Thyroid gland (tissue), 4 donors: ENCODE measurements at regions not wholly inside any gene's neighbourhood (a gene's known extent, or its start where the extent isn't known, plus 50 kb on each side); places are given as distances from the start of the nearest gene placed in this dataset.

ENCODE experiments used
- DNase-seq, 2 donors: peaks; one replicate each; pipeline ENCODE4 v3.0.0-alpha.2; 2019
- H3K27ac ChIP-seq, 3 donors: fragments of 200-600 bp; sonication (generic); 1 replicate in 2 of 3; 2 replicates in 1 of 3; pipeline ENCODE4 v1.5.1; 2016 to 2019; ENCODE audit warnings: mild to moderate bottlenecking in 1 of 3, moderate library complexity in 1 of 3
- H3K27me3 ChIP-seq: fragments of 200-600 bp; sonication (generic); one replicate; pipeline ENCODE4 v1.5.1; 2019
- H3K36me3 ChIP-seq, 2 donors: fragments of 200-600 bp; sonication (generic); one replicate each; pipeline ENCODE4 v1.5.1; 2016 to 2019
- H3K4me1 ChIP-seq, 2 donors: fragments of 200-600 bp; sonication (generic); one replicate each; pipeline ENCODE4 v1.5.1; 2017 to 2019
- H3K4me3 ChIP-seq, 3 donors: fragments of 200-600 bp; sonication (generic); replicated peaks in 1 of 3; 1 replicate in 2 of 3; 2 replicates in 1 of 3; pipeline ENCODE4 v1.5.1; 2016; ENCODE audit warnings: mild to moderate bottlenecking in 1 of 3
- H3K9me3 ChIP-seq: fragments of 200-600 bp; sonication (generic); one replicate; pipeline ENCODE4 v1.5.1; 2017
- POLR2A ChIP-seq, 2 donors: fragments of 450-650 bp; IDR thresholded peaks; one replicate each; pipeline ENCODE4 v1.6.1; 2017; ENCODE audit warnings: antibody characterized with exemption in 2 of 2, mild to moderate bottlenecking in 2 of 2, moderate library complexity in 1 of 2
- WGBS, 2 donors: methylation state at CpG; one replicate each; pipeline ENCODE4 v1.1.5; 2017; 5-methylcytosine and 5-hydroxymethylcytosine counted together
- intact Hi-C: fragments of 100-400 bp; cut with DNase I; formaldehyde crosslinking; loops from one replicate; pipeline ENCODE4 v1.15.1; 2023
- TF ChIP-seq, protein P1 (sequence below), 6 experiments: fragments of 200-600 bp in 3 of 6; fragments of 450-650 bp in 3 of 6; sonication (generic) in 3 of 6; IDR thresholded peaks; one replicate each; pipeline ENCODE4 v1.5.1; 2016 to 2019; ENCODE audit warnings: antibody characterized with exemption in 6 of 6, mild to moderate bottlenecking in 2 of 6, inconsistent platforms in 1 of 6, moderate library complexity in 1 of 6

DNA sequence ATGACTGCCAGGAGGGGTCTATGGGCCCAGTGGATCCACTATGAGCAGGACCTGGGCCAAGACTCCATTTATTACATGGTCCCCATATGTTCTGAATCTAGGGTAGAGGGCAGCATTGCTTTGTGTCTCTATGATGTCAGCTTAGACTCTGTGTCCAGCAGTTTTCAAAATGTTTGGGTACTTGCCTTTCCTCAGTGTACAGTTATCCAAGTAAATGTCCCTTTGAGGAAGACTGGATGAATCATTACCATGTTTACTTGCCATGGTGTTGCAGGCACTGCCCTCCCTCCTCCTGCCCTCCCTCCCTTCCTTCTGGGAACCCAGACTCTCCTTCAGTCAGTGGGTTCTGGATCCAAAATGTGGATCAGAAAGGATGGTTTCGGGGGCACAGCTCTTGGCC, 108.6 kb downstream of the NRN1 start:
- H3K4me3 ChIP-seq = no peak overlapping the region
- no peaks in the 10 kb centered on the region for H3K4me1 ChIP-seq
- H3K27me3 ChIP-seq = no peaks in the 10 kb centered on the region
- H3K36me3 ChIP-seq = no peaks in the 10 kb centered on the region
- TF ChIP-seq, protein P1, sequence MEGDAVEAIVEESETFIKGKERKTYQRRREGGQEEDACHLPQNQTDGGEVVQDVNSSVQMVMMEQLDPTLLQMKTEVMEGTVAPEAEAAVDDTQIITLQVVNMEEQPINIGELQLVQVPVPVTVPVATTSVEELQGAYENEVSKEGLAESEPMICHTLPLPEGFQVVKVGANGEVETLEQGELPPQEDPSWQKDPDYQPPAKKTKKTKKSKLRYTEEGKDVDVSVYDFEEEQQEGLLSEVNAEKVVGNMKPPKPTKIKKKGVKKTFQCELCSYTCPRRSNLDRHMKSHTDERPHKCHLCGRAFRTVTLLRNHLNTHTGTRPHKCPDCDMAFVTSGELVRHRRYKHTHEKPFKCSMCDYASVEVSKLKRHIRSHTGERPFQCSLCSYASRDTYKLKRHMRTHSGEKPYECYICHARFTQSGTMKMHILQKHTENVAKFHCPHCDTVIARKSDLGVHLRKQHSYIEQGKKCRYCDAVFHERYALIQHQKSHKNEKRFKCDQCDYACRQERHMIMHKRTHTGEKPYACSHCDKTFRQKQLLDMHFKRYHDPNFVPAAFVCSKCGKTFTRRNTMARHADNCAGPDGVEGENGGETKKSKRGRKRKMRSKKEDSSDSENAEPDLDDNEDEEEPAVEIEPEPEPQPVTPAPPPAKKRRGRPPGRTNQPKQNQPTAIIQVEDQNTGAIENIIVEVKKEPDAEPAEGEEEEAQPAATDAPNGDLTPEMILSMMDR (IDR thresholded peaks at IDR 0.05) = no peak
- TF ChIP-seq POLR2A (IDR thresholded peaks at IDR 0.05) = no peak
- H3K27ac ChIP-seq = no peak overlapping the region
- intact Hi-C loops = no loop called here
- H3K9me3 ChIP-seq = no peaks in the 10 kb centered on the region
- WGBS, 2 donors = 95 to 100% methylated on average over 1 of the region's 1 CpG
- DNase-seq = no peak

DNA sequence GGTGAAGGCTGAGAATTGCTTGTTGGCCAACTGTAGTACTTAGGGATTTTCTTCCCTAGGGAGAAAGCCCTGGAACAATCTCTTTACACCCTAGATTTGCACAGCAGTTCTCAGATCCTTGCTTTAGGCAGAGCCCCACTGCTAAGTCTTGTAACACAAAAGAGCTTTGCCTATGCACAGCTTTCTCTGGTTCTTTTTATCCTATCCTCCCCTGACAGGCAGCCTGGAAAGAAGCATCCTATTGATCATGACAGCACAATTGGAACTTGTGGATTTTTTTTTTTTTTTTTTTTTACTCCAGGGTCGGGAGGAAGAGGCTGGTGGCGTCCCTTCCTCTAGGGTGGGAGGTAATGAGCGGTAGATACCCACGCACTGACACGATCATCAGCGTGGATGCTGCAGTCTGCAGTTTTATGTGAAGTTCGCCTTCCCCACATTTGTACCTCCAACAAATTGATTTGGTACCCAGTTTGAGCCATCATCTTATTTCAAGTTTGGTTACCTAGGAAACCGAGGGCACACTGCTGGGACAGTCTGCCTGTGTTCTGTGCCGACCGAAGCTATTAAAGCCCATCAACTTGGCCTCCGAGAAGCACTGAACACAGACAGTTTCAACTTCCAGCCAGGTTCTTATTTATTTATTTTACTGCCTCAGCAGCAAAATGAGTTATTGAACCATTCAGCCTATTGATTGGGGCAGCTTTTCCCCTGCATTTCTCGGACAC, 110.1 kb downstream of the NRN1 start:
- intact Hi-C loops = no loop called here
- Histone ChIP-seq H3K4me1 (no peaks in the 10 kb centered on the region), H3K36me3 (no peaks in the 10 kb centered on the region), H3K4me3 (no peak overlapping the region), H3K9me3 (no peaks in the 10 kb centered on the region), H3K27ac (no peak overlapping the region), H3K27me3 (no peaks in the 10 kb centered on the region)
- TF ChIP-seq, protein P1 (IDR thresholded peaks at IDR 0.05) = no peak
- TF ChIP-seq POLR2A (IDR thresholded peaks at IDR 0.05) = no peak
- DNase-seq = no peak
- 92 to 93% methylated on average over 12 of the region's 12 CpGs for WGBS, 2 donors

DNA sequence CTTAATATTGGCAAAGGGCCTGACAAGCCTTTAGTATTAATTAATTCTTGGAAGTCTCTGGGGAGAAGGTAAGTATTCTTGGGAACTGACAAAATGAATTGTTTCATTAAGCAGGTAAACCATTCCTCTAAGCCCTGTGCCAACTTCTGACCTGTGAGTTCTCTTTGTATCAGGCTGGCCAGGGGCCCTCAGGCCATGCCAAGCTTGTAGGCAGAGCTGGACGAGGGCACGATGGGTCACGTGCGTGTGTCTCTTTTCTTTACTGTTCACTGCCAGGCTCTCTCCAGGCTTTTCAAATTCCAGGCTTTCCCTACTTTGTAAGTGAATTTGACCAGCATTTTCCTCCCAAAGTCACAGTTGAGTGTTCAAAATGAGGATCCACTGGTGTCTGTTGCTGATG, 112.4 kb downstream of the NRN1 start:
- WGBS, 2 donors = 84 to 86% methylated on average over 4 of the region's 4 CpGs
- no peaks in the 10 kb centered on the region for H3K27me3 ChIP-seq
- TF ChIP-seq, protein P1 (IDR thresholded peaks at IDR 0.05) = no peak
- no peak for TF ChIP-seq POLR2A (IDR thresholded peaks at IDR 0.05)
- H3K9me3 ChIP-seq = no peaks in the 10 kb centered on the region
- no peaks in the 10 kb centered on the region for H3K36me3 ChIP-seq
- no peaks in the 10 kb centered on the region for H3K4me1 ChIP-seq
- H3K4me3 ChIP-seq = no peak overlapping the region
- no peak overlapping the region for H3K27ac ChIP-seq
- DNase-seq = no peak
- intact Hi-C loops = no loop called here

DNA sequence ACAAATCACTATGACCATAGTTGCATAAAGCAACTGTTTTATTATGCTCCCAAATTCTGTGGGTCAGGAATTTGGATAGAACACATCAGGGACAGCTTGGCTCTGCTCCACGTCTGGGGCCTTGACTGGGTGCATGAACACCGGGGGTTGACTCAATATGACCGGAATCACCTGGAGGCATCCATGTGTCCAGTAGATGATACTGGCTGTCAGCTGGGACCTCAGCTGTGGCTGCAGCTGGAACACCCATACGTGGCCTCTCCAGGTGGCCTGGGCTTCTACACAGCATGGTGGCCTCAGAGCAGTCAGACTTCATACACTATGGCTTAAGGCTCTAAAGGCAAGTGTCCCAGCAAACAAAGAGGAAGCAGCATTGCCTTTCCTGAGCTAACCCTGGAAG, 113.4 kb downstream of the NRN1 start:
- H3K9me3 ChIP-seq = no peaks in the 10 kb centered on the region
- no peaks in the 10 kb centered on the region for H3K4me1 ChIP-seq
- H3K36me3 ChIP-seq = no peaks in the 10 kb centered on the region
- 95 to 100% methylated on average over 4 of the region's 4 CpGs for WGBS, 2 donors
- no peak for DNase-seq
- no peaks in the 10 kb centered on the region for H3K27me3 ChIP-seq
- intact Hi-C loops = no loop called here
- H3K4me3 ChIP-seq = no peak overlapping the region
- H3K27ac ChIP-seq = no peak overlapping the region
- TF ChIP-seq, protein P1 (IDR thresholded peaks at IDR 0.05) = no peak
- no peak for TF ChIP-seq POLR2A (IDR thresholded peaks at IDR 0.05)

DNA sequence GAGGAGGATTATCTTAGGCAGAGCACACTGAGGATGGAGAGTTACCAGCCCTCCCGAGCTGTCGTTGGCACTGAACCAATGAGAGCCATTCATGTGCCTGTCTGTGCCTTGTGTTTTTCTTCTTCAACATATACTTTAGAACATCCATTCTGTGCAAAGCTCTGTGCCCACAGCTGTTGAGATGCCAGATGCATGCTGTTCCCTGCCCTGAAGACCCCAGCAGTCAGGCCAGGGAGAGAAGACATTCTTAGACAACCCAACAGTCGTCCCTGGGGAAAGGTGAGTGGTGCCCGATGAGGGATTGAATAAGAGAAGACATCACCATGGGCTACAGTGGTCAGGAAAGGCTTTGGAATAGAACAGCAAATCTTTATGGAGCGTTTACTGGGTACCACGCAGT, 114.1 kb downstream of the NRN1 start:
- H3K9me3 ChIP-seq = no peaks in the 10 kb centered on the region
- no peaks in the 10 kb centered on the region for H3K4me1 ChIP-seq
- WGBS, 2 donors = 90 to 95% methylated on average over 6 of the region's 6 CpGs
- no peaks in the 10 kb centered on the region for H3K36me3 ChIP-seq
- no peak overlapping the region for H3K4me3 ChIP-seq
- intact Hi-C loops = no loop called here
- DNase-seq = no peak
- TF ChIP-seq, protein P1 (IDR thresholded peaks at IDR 0.05) = no peak
- no peak for TF ChIP-seq POLR2A (IDR thresholded peaks at IDR 0.05)
- no peaks in the 10 kb centered on the region for H3K27me3 ChIP-seq
- no peak overlapping the region for H3K27ac ChIP-seq
